Spleen (tissue), 7 donors: ENCODE measurements at regions not wholly inside any gene's neighbourhood (a gene's known extent, or its start where the extent isn't known, plus 50 kb on each side); places are given as distances from the start of the nearest gene placed in this dataset.

Experiments
- POLR2A ChIP-seq, 3 donors: fragments of 450-650 bp; IDR thresholded peaks; one replicate each; pipeline ENCODE4 v1.5.1; 2017; ENCODE audit warnings: antibody characterized with exemption in 3 of 3, mild to moderate bottlenecking in 1 of 3
- POLR2AphosphoS5 ChIP-seq, 3 donors: sonication (generic); formaldehyde crosslinking; IDR thresholded peaks; one replicate each; pipeline ENCODE4 v1.5.1; 2017; ENCODE audit warnings: antibody characterized with exemption in 3 of 3
- TF ChIP-seq, protein P1 (sequence below), 11 experiments: fragments of 200-600 bp in 7 of 11; fragments of 450-650 bp in 4 of 11; sonication (generic) in 4 of 11; IDR thresholded peaks in 8 of 11; conservative IDR thresholded peaks in 3 of 11; 1 replicate in 7 of 11; 2 replicates in 4 of 11; pipeline versions ENCODE4 v1.4.0 to v1.8.0; 2016 to 2021; ENCODE audit warnings: antibody characterized with exemption in 11 of 11, inconsistent platforms in 4 of 11, mild to moderate bottlenecking in 1 of 11
- donor health status: DM: no; HTN: no; CAD: no; lungs with moderate emphysema.
- donor health status: DM: no; HTN: no; CAD: no.
- donor health status: DM: no; HTN: no; CAD: no.

DNA sequence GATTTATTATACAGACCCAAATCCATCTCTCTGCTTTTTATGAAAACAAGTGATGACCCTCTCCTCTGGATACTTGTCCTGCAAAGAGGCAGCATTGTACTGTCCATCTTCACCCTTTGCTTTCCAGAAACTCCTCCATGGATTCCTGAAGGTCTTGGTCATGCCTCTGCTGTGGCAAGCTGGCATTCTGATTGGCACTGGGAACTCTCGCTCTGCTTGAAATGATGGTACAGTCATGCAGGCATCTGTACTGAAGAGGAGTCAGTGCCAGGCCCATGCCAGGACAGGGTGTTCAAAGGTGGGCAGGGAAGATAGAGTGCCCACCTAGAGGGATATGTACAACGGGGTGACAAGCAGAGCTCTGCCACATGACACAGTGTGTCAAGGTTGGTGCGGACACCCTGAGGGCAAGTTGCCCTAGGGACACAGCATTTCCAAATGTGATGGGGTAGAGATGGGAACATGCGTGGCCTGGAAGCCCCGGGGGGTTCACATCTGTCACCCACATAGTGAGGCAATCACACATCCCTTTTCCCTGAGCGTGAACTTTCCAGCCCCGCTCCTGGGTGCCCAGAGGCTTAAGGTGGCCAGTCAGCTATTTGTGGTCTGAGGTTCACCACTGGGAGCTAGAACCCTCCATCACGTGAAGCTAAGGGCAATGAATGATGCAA, 235.7 kb upstream of the TCERG1L start:
- TF ChIP-seq, protein P1, sequence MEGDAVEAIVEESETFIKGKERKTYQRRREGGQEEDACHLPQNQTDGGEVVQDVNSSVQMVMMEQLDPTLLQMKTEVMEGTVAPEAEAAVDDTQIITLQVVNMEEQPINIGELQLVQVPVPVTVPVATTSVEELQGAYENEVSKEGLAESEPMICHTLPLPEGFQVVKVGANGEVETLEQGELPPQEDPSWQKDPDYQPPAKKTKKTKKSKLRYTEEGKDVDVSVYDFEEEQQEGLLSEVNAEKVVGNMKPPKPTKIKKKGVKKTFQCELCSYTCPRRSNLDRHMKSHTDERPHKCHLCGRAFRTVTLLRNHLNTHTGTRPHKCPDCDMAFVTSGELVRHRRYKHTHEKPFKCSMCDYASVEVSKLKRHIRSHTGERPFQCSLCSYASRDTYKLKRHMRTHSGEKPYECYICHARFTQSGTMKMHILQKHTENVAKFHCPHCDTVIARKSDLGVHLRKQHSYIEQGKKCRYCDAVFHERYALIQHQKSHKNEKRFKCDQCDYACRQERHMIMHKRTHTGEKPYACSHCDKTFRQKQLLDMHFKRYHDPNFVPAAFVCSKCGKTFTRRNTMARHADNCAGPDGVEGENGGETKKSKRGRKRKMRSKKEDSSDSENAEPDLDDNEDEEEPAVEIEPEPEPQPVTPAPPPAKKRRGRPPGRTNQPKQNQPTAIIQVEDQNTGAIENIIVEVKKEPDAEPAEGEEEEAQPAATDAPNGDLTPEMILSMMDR (IDR thresholded peaks at IDR 0.05 in 8 of 11, conservative IDR thresholded peaks at IDR 0.05 in 3 of 11): no peak
- no peak for TF ChIP-seq POLR2A (IDR thresholded peaks at IDR 0.05)
- TF ChIP-seq POLR2AphosphoS5 (IDR thresholded peaks at IDR 0.05): no peak
